GM12872 (cell line): ENCODE measurements at regions not wholly inside any gene's neighbourhood (a gene's known extent, or its start where the extent isn't known, plus 50 kb on each side); places are given as distances from the start of the nearest gene placed in this dataset.

Experiments used
- CTCF ChIP-seq: IDR thresholded peaks from 3 replicates; pipeline ENCODE4 v1.5.1; 2011; ENCODE audit warnings: low read depth, mild to moderate bottlenecking, low read length, moderate library complexity; ENCODE audit not compliant: insufficient read depth

DNA sequence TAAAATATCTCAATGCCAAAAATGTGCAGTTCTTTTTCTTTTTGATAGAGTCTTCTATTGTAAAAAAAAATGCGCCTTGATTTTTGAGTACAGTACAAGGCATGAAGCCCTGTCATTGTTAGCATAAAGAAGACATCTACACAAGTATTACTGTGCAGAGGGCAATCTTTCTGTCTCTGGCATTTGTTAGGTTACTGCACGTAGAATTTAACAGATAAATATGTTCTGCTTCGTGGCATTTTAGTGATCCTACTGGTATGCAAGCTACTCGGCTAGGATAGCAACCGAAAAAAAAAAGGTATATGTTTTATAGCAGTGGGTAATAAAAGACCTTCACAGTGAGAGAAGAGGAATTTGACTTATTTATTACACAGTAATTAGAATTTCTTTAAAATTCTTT lies 492.9 kb upstream of the ADGRL2 start:
- no peak for TF ChIP-seq CTCF

DNA sequence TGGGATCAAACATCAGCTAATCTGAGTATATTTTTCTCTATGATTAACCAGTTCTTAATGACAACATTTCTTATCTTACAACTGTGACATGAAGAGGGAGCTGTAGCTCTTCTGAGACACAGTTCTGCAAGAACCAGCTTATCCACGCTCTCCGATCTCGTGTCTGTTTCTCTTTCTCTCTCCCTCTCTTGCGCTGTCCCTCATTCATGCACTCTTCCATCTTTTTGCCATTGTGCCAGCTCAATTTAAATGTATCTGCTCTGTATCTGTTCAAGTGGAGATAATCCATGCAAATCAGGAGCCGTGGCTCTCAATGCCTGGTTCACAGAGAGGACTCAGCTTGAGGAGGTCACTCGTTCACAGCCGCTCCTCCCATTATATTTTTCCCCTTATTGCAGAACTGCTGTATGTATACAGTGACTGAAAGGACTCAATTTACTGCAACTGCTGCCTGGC lies 494.7 kb upstream of the ADGRL2 start:
- no peak for TF ChIP-seq CTCF

DNA sequence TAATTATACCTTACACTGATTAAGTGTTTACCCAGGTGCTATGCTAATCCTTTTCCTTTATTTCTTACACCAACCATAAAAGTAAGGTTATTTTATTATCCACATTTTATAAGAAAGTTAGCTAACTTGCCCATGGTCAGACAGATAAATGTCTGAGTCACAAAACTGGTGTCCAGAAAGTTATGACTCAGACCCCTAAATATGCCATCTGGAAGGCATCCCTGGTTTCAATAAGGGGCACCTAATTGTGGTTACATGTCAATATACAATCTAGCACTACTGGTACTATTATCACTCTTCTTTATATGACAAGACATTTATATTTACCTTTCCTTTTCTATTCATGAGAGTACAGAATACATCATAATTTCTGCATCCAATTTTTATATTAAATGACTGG lies 496.5 kb upstream of the ADGRL2 start:
- TF ChIP-seq CTCF, result no peak

- TF ChIP-seq CTCF, result no peak
These were observed 500.8 kb upstream of the ADGRL2 start for GRCh38 chr1:81299892-81300291.

- TF ChIP-seq CTCF, result no peak
These were observed 502.5 kb upstream of the ADGRL2 start for GRCh38 chr1:81298266-81298665.

DNA sequence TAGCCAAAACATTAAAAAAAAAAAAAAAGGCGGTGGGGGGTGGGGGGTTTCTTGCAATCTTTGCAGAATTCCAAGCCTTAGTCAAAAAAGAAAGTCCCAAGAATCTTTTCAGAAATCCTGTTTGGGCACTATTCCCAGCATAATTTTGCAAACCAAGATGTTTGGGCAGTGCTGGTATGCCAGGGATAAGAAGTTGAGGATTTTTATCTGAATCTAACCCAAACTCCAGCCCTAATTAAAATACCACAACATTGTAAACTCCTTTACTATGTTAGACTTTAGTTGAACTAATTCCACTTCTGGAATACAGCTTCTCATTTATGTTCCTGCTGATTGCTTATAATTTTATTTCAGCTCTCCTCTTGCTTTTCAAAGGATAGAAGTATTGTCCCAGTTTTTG lies 504.1 kb upstream of the ADGRL2 start:
- no peak for TF ChIP-seq CTCF

DNA sequence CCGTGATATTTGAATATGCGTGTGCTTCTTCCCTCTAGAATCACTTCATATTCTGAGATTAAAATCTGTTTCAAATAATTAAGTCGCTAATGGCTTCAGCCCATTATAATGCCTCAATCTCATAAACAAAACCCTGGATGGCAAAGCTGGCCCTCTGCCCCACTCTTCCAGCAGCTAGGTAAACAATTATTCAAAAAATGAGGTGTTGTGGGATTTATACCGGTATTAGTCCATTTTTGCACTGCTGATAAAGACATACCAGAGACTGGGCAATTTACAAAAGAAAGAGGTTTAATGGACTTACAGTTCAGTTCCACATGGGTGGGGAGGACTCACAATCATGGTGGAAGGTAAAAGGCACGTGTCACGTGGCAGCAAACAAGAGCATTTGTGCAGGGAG lies 510.4 kb upstream of the ADGRL2 start:
- TF ChIP-seq CTCF, result no peak

GRCh38 chr1:81288689-81289088 lies 512.0 kb upstream of the ADGRL2 start:
- TF ChIP-seq CTCF, result no peak
